ENCODE measurements at regions not wholly inside any gene's neighbourhood (a gene's known extent, or its start where the extent isn't known, plus 50 kb on each side); places are given as distances from the start of the nearest gene placed in this dataset.

- DNase-seq (ENCODE audit: low read depth): no peak
Measured at GRCh38 chr4:12852338-12853307, 631.5 kb downstream of the RAB28 start.

- DNase-seq (ENCODE audit: low read depth): no peak
Measured at GRCh38 chr4:12846368-12846767, 637.8 kb downstream of the RAB28 start.

GRCh38 chr4:12844141-12844540 is 640.0 kb downstream of the RAB28 start:
- DNase-seq (ENCODE audit: low read depth): no peak

GRCh38 chr4:12827966-12828365 is 656.2 kb downstream of the RAB28 start:
- DNase-seq (ENCODE audit: low read depth): no peak

GRCh38 chr4:12791536-12791935 is 692.6 kb downstream of the RAB28 start:
- no peak for DNase-seq (ENCODE audit: low read depth)

GRCh38 chr4:12787261-12787660 is 696.9 kb downstream of the RAB28 start:
- no peak for DNase-seq (ENCODE audit: low read depth)

- no peak for DNase-seq (ENCODE audit: low read depth)
Measured at GRCh38 chr4:12778706-12779105, 705.4 kb downstream of the RAB28 start.

GRCh38 chr4:12778191-12778590 is 705.9 kb downstream of the RAB28 start:
- DNase-seq (ENCODE audit: low read depth): no peak

GRCh38 chr4:12770351-12770750 is 713.8 kb downstream of the RAB28 start:
- DNase-seq (ENCODE audit: low read depth): no peak

- no peak for DNase-seq (ENCODE audit: low read depth)
Measured at GRCh38 chr4:12761694-12762093, 722.4 kb downstream of the RAB28 start.

GRCh38 chr4:12747154-12747553 is 737.0 kb downstream of the RAB28 start:
- no peak for DNase-seq (ENCODE audit: low read depth)

GRCh38 chr4:12746221-12746620 is 737.9 kb downstream of the RAB28 start:
- no peak for DNase-seq (ENCODE audit: low read depth)

GRCh38 chr4:12734586-12734985 is 749.6 kb downstream of the RAB28 start:
- DNase-seq (ENCODE audit: low read depth): no peak

GRCh38 chr4:12729384-12729783 is 754.8 kb downstream of the RAB28 start:
- DNase-seq (ENCODE audit: low read depth): no peak

- DNase-seq (ENCODE audit: low read depth): no peak
Measured at GRCh38 chr4:12724510-12724909, 759.6 kb downstream of the RAB28 start.

- DNase-seq (ENCODE audit: low read depth): no peak
Measured at GRCh38 chr4:12723849-12724447, 760.2 kb downstream of the RAB28 start.

- DNase-seq (ENCODE audit: low read depth): no peak
Measured at GRCh38 chr4:12716896-12717295, 767.2 kb downstream of the RAB28 start.

- no peak for DNase-seq (ENCODE audit: low read depth)
Measured at GRCh38 chr4:12712648-12713339, 771.3 kb downstream of the RAB28 start.

- DNase-seq (ENCODE audit: low read depth): no peak
Measured at GRCh38 chr4:12707381-12708175, 776.6 kb downstream of the RAB28 start.

GRCh38 chr4:12703036-12703435 is 781.1 kb downstream of the RAB28 start:
- DNase-seq (ENCODE audit: low read depth): no peak

GRCh38 chr4:12701384-12701783 is 782.8 kb downstream of the RAB28 start:
- DNase-seq (ENCODE audit: low read depth): no peak

- no peak for DNase-seq (ENCODE audit: low read depth)
Measured at GRCh38 chr4:12697970-12698369, 786.2 kb downstream of the RAB28 start.

Measured in stimulated activated CD4-positive, alpha-beta T cell treated with anti-CD3 and anti-CD28 coated beads, Interleukin-2, amount 100 ng/mL, for 4 hours (primary cell).